HG03457 (cell line): ENCODE measurements at regions not wholly inside any gene's neighbourhood (a gene's known extent, or its start where the extent isn't known, plus 50 kb on each side); places are given as distances from the start of the nearest gene placed in this dataset.

Experiments used
- ATAC-seq: cut with Tn5 transposase; IDR thresholded peaks from one replicate; pipeline ENCODE4 v1.9.1; 2021; ENCODE audit warnings: moderate number of reproducible peaks; ENCODE audit not compliant: unreplicated experiment

- no peak for ATAC-seq
Observed at GRCh38 chr10:4775808-4776207, 50.2 kb upstream of the AKR1E2 start.

- no peak for ATAC-seq
Observed at GRCh38 chr10:4772202-4772570, 53.8 kb upstream of the AKR1E2 start.

GRCh38 chr10:4771554-4772201 lies 54.3 kb upstream of the AKR1E2 start:
- ATAC-seq, result no peak

GRCh38 chr10:4770801-4771553 lies 55.0 kb upstream of the AKR1E2 start:
- no peak for ATAC-seq

- no peak for ATAC-seq
Observed at GRCh38 chr10:4768416-4768815, 57.6 kb upstream of the AKR1E2 start.

GRCh38 chr10:4767033-4767814 lies 58.8 kb upstream of the AKR1E2 start:
- ATAC-seq, result no peak

GRCh38 chr10:4766454-4766853 lies 59.6 kb upstream of the AKR1E2 start:
- ATAC-seq, result no peak

- ATAC-seq, result no peak
Observed at GRCh38 chr10:4765428-4765827, 60.6 kb upstream of the AKR1E2 start.

- no peak for ATAC-seq
Observed at GRCh38 chr10:4763960-4764428, 62.0 kb upstream of the AKR1E2 start.

- ATAC-seq, result no peak
Observed at GRCh38 chr10:4763513-4763912, 62.5 kb upstream of the AKR1E2 start.

- no peak for ATAC-seq
Observed at GRCh38 chr10:4758256-4758655, 67.8 kb upstream of the AKR1E2 start.

- no peak for ATAC-seq
Observed at GRCh38 chr10:4755286-4755989, 70.6 kb upstream of the AKR1E2 start.

- ATAC-seq, result no peak
Observed at GRCh38 chr10:4754143-4754542, 71.9 kb upstream of the AKR1E2 start.

- no peak for ATAC-seq
Observed at GRCh38 chr10:4751211-4751610, 74.8 kb upstream of the AKR1E2 start.

GRCh38 chr10:4749271-4749574 lies 76.8 kb upstream of the AKR1E2 start:
- ATAC-seq, result no peak

GRCh38 chr10:4748491-4749270 lies 77.3 kb upstream of the AKR1E2 start:
- no peak for ATAC-seq

- ATAC-seq, result no peak
Observed at GRCh38 chr10:4742217-4742616, 83.8 kb upstream of the AKR1E2 start.

GRCh38 chr10:4740471-4740870 lies 85.5 kb upstream of the AKR1E2 start:
- ATAC-seq, result no peak

GRCh38 chr10:4736608-4737007 lies 89.4 kb upstream of the AKR1E2 start:
- ATAC-seq, result no peak

GRCh38 chr10:4736183-4736582 lies 89.8 kb upstream of the AKR1E2 start:
- ATAC-seq, result no peak

GRCh38 chr10:4733843-4734224 lies 92.2 kb upstream of the AKR1E2 start:
- ATAC-seq, result no peak
